Keratinocyte (primary cell): ENCODE measurements at regions not wholly inside any gene's neighbourhood (a gene's known extent, or its start where the extent isn't known, plus 50 kb on each side); places are given as distances from the start of the nearest gene placed in this dataset.
"Not testable (repeated sequence)": the region's sequence is repeated elsewhere in the genome, so short reads cannot be mapped to it uniquely, and the experiment has no call there.

Experiments used
- CTCF ChIP-seq, 3 experiments: IDR thresholded peaks in 1 of 3; conservative IDR thresholded peaks in 1 of 3; optimal IDR thresholded peaks in 1 of 3; 2 replicates in 2 of 3; 3 replicates in 1 of 3; pipeline versions ENCODE3 to v1.5.1; 2011; ENCODE audit warnings: low read length in 3 of 3, mild to moderate bottlenecking in 3 of 3, moderate library complexity in 2 of 3, control low read depth in 1 of 3, inconsistent platforms in 1 of 3; ENCODE audit not compliant: insufficient read depth in 2 of 3; ENCODE audit errors: extremely low read depth in 1 of 3
- EZH2 ChIP-seq: IDR thresholded peaks from one replicate; pipeline ENCODE4 v1.6.1; 2012; ENCODE audit warnings: inconsistent platforms, mild to moderate bottlenecking, low read length, moderate library complexity

- not testable (repeated sequence) for TF ChIP-seq EZH2; CTCF (optimal IDR thresholded peaks at IDR 0.05 in 1 of 3, IDR thresholded peaks at IDR 0.05 in 1 of 3, conservative IDR thresholded peaks at IDR 0.05 in 1 of 3; ENCODE audit: extremely low read depth in 1 of 3, insufficient read depth in 2 of 3, low read length in 3 of 3)
Observed at GRCh38 chr4:28113586-28113985, 1252.9 kb downstream of the STIM2 start.
